ENCODE measurements at regions not wholly inside any gene's neighbourhood (a gene's known extent, or its start where the extent isn't known, plus 50 kb on each side); places are given as distances from the start of the nearest gene placed in this dataset.

GRCh38 chr6:132019586-132019985 is 68.4 kb upstream of the CCN2 start:
- Histone ChIP-seq H2AFZ (ENCODE audit: low read length) (no peak overlapping the region), H3K4me1 (replicated peaks in 1 of 4; ENCODE audit: control insufficient read depth in 3 of 4, insufficient read depth in 4 of 4, low read length in 3 of 4) (peaks cover 0 to 7% (median 0%) of the 10 kb centered on the region in 4 experiments; a peak in 1 of 7 replicates), H3K18ac (ENCODE audit: extremely low read depth, low read length) (no peak overlapping the region), H2BK120ac (replicated peaks; ENCODE audit: low read depth, low read length) (no peak overlapping the region), H3K14ac (ENCODE audit: insufficient read length) (no peak overlapping the region), H4K5ac (ENCODE audit: insufficient read length, low read depth, low read length) (no peak overlapping the region), H4K8ac (ENCODE audit: extremely low read depth, insufficient read depth, low read length) (no peak overlapping the region), H3K4ac (replicated peaks; ENCODE audit: insufficient read length, low read depth, low read length) (no peak overlapping the region), H2BK5ac (ENCODE audit: low read depth, low read length) (no peak overlapping the region), H2BK15ac (ENCODE audit: low read length) (no peak overlapping the region), H3K9me3 (ENCODE audit: insufficient read depth in 2 of 2, low read depth in 1 of 2, low read length in 1 of 2) (no peaks in the 10 kb centered on the region), H3K79me1 (ENCODE audit: low read depth, low read length) (no peaks in the 10 kb centered on the region), H3K23me2 (ENCODE audit: low read depth, low read length) (no peaks in the 10 kb centered on the region), H2BK12ac (ENCODE audit: low read depth, low read length) (no peak overlapping the region; the same call in 1 of the 2 replicates), H3K36me3 (ENCODE audit: control insufficient read depth in 2 of 4, insufficient read depth in 4 of 4, low read length in 3 of 4) (no peaks in the 10 kb centered on the region), H4K20me1 (replicated peaks in 1 of 2; ENCODE audit: control insufficient read depth in 1 of 2, insufficient read depth in 2 of 2, low read length in 2 of 2) (no peaks in the 10 kb centered on the region), H3K23ac (ENCODE audit: insufficient read length) (no peak overlapping the region), H3K56ac (replicated peaks; ENCODE audit: insufficient read length, low read depth, low read length) (no peak overlapping the region), H3K79me2 (ENCODE audit: control insufficient read depth in 1 of 2, insufficient read depth in 2 of 2, low read length in 2 of 2) (no peaks in the 10 kb centered on the region), H3K4me3 (ENCODE audit: extremely low read depth in 1 of 4, insufficient read depth in 2 of 4, low read depth in 3 of 4, low read length in 4 of 4) (no peak overlapping the region), H2BK20ac (ENCODE audit: low read length) (no peak overlapping the region), H4K91ac (replicated peaks; ENCODE audit: insufficient read length, low read length) (no peak overlapping the region), H3K27me3 (replicated peaks in 1 of 4; ENCODE audit: control insufficient read depth in 3 of 4, extremely low read depth in 1 of 4, insufficient read depth in 3 of 4, low read length in 3 of 4) (no peaks in the 10 kb centered on the region), H3K9ac (replicated peaks in 1 of 4; ENCODE audit: extremely low read depth in 1 of 4, low read depth in 3 of 4, low read length in 3 of 4) (no peak overlapping the region), H3K27ac (ENCODE audit: low read depth, low read length) (no peak overlapping the region), H3K4me2 (ENCODE audit: insufficient read depth in 1 of 2, low read depth in 2 of 2, low read length in 2 of 2) (no peak overlapping the region), H2AK5ac (ENCODE audit: low read depth, low read length) (no peak overlapping the region)
- ChIA-PET CTCF (ENCODE audit: partially characterized antibody) (interaction anchor here (0.6 kb wide), 1 partner anchor 1148 kb away, joined by 3 read pairs; no protein-coding TSS in a partner anchor), POLR2A (ENCODE audit: partially characterized antibody) (interaction anchor here (1.3 kb wide), 1 partner anchor 69 kb away, joined by 7 read pairs; the partner anchor contains the start of gene CCN2)
- no peak for FAIRE-seq
- no peak for DNase-seq (ENCODE audit: low read depth in 1 of 2, low spot score in 2 of 2)
- TF ChIP-seq MAFK (IDR thresholded peaks at IDR 0.05; ENCODE audit: low read depth, low read length) (no peak), ASH2L (IDR thresholded peaks at IDR 0.05; ENCODE audit: low read length) (no peak), GTF2F1 (IDR thresholded peaks at IDR 0.05; ENCODE audit: borderline replicate concordance, low read depth, low read length) (no peak), SAP30 (IDR thresholded peaks at IDR 0.05; ENCODE audit: insufficient read depth, insufficient replicate concordance, low read length) (no peak)
- WGBS, 2 experiments (ENCODE audit: extremely low coverage in 1 of 2, insufficient coverage in 1 of 2, insufficient read length in 1 of 2, insufficient replicate concordance in 2 of 2, low coverage in 1 of 2, low lambda C conversion rate in 2 of 2, missing lambda C conversion rate in 1 of 2): 88% methylated on average over 1 of the region's 1 CpG; no CpG with 5 or more reads in 1 of the 2 experiments

All from H1 (cell line).